GM12878 (cell line): ENCODE measurements at regions not wholly inside any gene's neighbourhood (a gene's known extent, or its start where the extent isn't known, plus 50 kb on each side); places are given as distances from the start of the nearest gene placed in this dataset.

ENCODE experiments used
- ATAC-seq: fragments of 200-7000 bp; cut with Tn5 transposase; 3 replicates; pipeline ENCODE4 v1.9.1; 2020; ENCODE audit warnings: mild to moderate bottlenecking, moderate library complexity
- BruUV-seq: library from RNA; stranded (reverse); fragments of 400-500 nt; replicated peaks from 2 replicates; lab custom pipeline; 2021; lab: Mats Ljungman, UMichigan
- CTCF ChIA-PET: fragments of 300-600 bp; sonication (Branson Sonifier 250); formaldehyde crosslinking; extraction: SDS; loops from one replicate; lab custom pipeline; 2021; ENCODE audit warnings: inconsistent platforms; lab: Yijun Ruan, JAX
- POLR2A ChIA-PET: fragments of 350-600 bp; formaldehyde crosslinking; extraction: SDS; loops from one replicate; lab custom pipeline; 2021; ENCODE audit warnings: inconsistent platforms; lab: Charles Lee
- RAD21 ChIA-PET: fragments of 300-600 bp; sonication (Branson Sonifier 250); formaldehyde crosslinking; loops from one replicate; lab custom pipeline; 2023; ENCODE audit warnings: antibody characterized with exemption; ENCODE audit not compliant: unreplicated experiment; lab: Charles Lee
- SMC1A ChIA-PET: fragments of 300-600 bp; sonication (Branson Sonifier 250); formaldehyde crosslinking; loops from one replicate; lab custom pipeline; 2023; ENCODE audit not compliant: unreplicated experiment, uncharacterized antibody; lab: Charles Lee
- DNase-seq: peaks from one replicate; pipeline ENCODE4 v3.0.0-alpha.2; 2011; ENCODE audit warnings: low read depth, low spot score
- FAIRE-seq: peaks from 3 replicates; lab custom pipeline; 2011; peaks lifted over from hg19 to GRCh38; lab: Jason Lieb, UNC
- H2AFZ ChIP-seq: 2 replicates; pipeline ENCODE4 v1.6.0; 2011; ENCODE audit warnings: low read depth, low read length, control low read depth; ENCODE audit not compliant: control insufficient read depth
- H3K27ac ChIP-seq: 2 replicates; pipeline ENCODE4 v1.5.1; 2011; ENCODE audit warnings: control low read depth; ENCODE audit not compliant: control insufficient read depth, insufficient read depth
- H3K27me3 ChIP-seq, 2 experiments: replicated peaks in 1 of 2; 2 replicates each; pipeline versions ENCODE4 v1.6.0 to v1.6.1; 2011; ENCODE audit warnings: low read length in 1 of 2; ENCODE audit not compliant: control insufficient read depth in 2 of 2, insufficient read depth in 2 of 2
- H3K36me3 ChIP-seq, 2 experiments: 2 replicates each; pipeline ENCODE4 v1.5.1; 2011; ENCODE audit warnings: low read length in 1 of 2; ENCODE audit not compliant: control insufficient read depth in 2 of 2, insufficient read depth in 2 of 2
- H3K4me1 ChIP-seq: 2 replicates; pipeline ENCODE4 v1.6.1; 2011; ENCODE audit warnings: mild to moderate bottlenecking, low read length, moderate library complexity, mixed read lengths; ENCODE audit not compliant: control insufficient read depth, insufficient read depth
- H3K4me2 ChIP-seq: 2 replicates; pipeline ENCODE4 v1.6.0; 2011; ENCODE audit warnings: control low read depth; ENCODE audit not compliant: control insufficient read depth, insufficient read depth
- H3K4me3 ChIP-seq: fragments of 200-600 bp; sonication (generic); 2 replicates; pipeline ENCODE4 v1.5.1; 2016
- H3K79me2 ChIP-seq: 2 replicates; pipeline ENCODE4 v1.6.0; 2011; ENCODE audit warnings: low read length; ENCODE audit not compliant: control insufficient read depth, insufficient read depth
- H3K9ac ChIP-seq: 2 replicates; pipeline ENCODE4 v1.8.0; 2011; ENCODE audit warnings: low read length, control low read depth, mixed read lengths; ENCODE audit not compliant: control insufficient read depth, insufficient read depth
- H3K9me3 ChIP-seq: replicated peaks from 3 replicates; pipeline ENCODE4 v1.5.1; 2011; ENCODE audit warnings: mild to moderate bottlenecking, low read length; ENCODE audit not compliant: control insufficient read depth, insufficient read depth
- H4K20me1 ChIP-seq: 2 replicates; pipeline ENCODE4 v1.6.0; 2011; ENCODE audit not compliant: control insufficient read depth, insufficient read depth
- CTCF ChIP-seq, 3 experiments: IDR thresholded peaks in 2 of 3; conservative IDR thresholded peaks in 1 of 3; 2 replicates each; pipeline ENCODE4 v1.5.1; 2011; ENCODE audit warnings: low read depth in 3 of 3, low read length in 3 of 3, mild to moderate bottlenecking in 3 of 3, control low read depth in 2 of 3, moderate library complexity in 2 of 3, inconsistent platforms in 1 of 3, mixed read lengths in 1 of 3; ENCODE audit not compliant: control insufficient read depth in 2 of 3, insufficient read depth in 1 of 3; ENCODE audit errors: extremely low read depth in 1 of 3
- E2F8 ChIP-seq: fragments of 450-650 bp; IDR thresholded peaks from 2 replicates; pipeline ENCODE4 v1.6.1; 2018; ENCODE audit warnings: mild to moderate bottlenecking, low read depth, moderate library complexity; ENCODE audit not compliant: partially characterized antibody
- HDAC6 ChIP-seq: fragments of 200-600 bp; sonication (generic); IDR thresholded peaks from one replicate; pipeline ENCODE4 v1.8.0; 2017; ENCODE audit warnings: antibody characterized with exemption; ENCODE audit not compliant: unreplicated experiment
- MAX ChIP-seq: IDR thresholded peaks from 2 replicates; pipeline ENCODE4 v1.6.1; 2012; ENCODE audit warnings: low read depth, low read length, improper control_type of control experiment
- NR2C2 ChIP-seq: IDR thresholded peaks from 2 replicates; pipeline ENCODE4 v1.6.1; 2011; ENCODE audit warnings: borderline replicate concordance, low read depth; ENCODE audit not compliant: control insufficient read depth, insufficient read length
- POLR2A ChIP-seq: IDR thresholded peaks from 2 replicates; pipeline ENCODE4 v1.6.1; 2011; ENCODE audit warnings: low read depth, mild to moderate bottlenecking, low read length
- RUNX3 ChIP-seq: IDR thresholded peaks from 2 replicates; pipeline ENCODE4 v1.6.1; 2012; ENCODE audit warnings: low read length, inconsistent platforms
- SKIL ChIP-seq: fragments of 450-650 bp; IDR thresholded peaks from 2 replicates; pipeline ENCODE4 v1.6.1; 2017; ENCODE audit warnings: mild to moderate bottlenecking, low read depth, inconsistent platforms; ENCODE audit not compliant: poor library complexity, severe bottlenecking
- SPI1 ChIP-seq: IDR thresholded peaks from 2 replicates; pipeline ENCODE4 v1.6.1; 2011; ENCODE audit warnings: low read depth, mild to moderate bottlenecking, low read length, moderate library complexity, borderline replicate concordance; ENCODE audit not compliant: insufficient read depth
- TARDBP ChIP-seq: IDR thresholded peaks from 2 replicates; pipeline ENCODE4 v1.6.1; 2016; ENCODE audit warnings: borderline replicate concordance
- TCF12 ChIP-seq: IDR thresholded peaks from 2 replicates; pipeline ENCODE4 v1.6.1; 2011; ENCODE audit warnings: low read depth, mild to moderate bottlenecking, low read length
- TCF3 ChIP-seq: IDR thresholded peaks from 2 replicates; pipeline ENCODE4 v1.6.1; 2012; ENCODE audit warnings: low read depth, mild to moderate bottlenecking, low read length, borderline replicate concordance; ENCODE audit not compliant: insufficient read depth
- ZBTB40 ChIP-seq: fragments of 450-650 bp; IDR thresholded peaks from 2 replicates; pipeline ENCODE4 v1.6.1; 2016; ENCODE audit warnings: mild to moderate bottlenecking, moderate library complexity, borderline replicate concordance
- WGBS: methylation state at CpG from one replicate; pipeline ENCODE4 v1.1.6; 2016; ENCODE audit warnings: low lambda C conversion rate; ENCODE audit not compliant: insufficient replicate concordance, insufficient coverage; ENCODE audit errors: missing lambda C conversion rate; 5-methylcytosine and 5-hydroxymethylcytosine counted together
- in situ Hi-C: fragments of 300-500 bp; cut with MboI; formaldehyde crosslinking; loops from 9 replicates; pipeline ENCODE4 v1.14.3; 2018; ENCODE audit warnings: mixed read lengths
- intact Hi-C: fragments of 100-400 bp; cut with micrococcal nuclease; formaldehyde crosslinking; loops from one replicate; pipeline ENCODE4 v1.14.2; 2022; ENCODE audit not compliant: unreplicated experiment

GRCh38 chr9:79325501-79325900 is 246.3 kb upstream of the TLE4 start:
- no peak overlapping the region for H3K27ac ChIP-seq
- no peaks in the 10 kb centered on the region for H3K9me3 ChIP-seq
- intact Hi-C loops: no loop called here
- DNase-seq: no peak
- no peaks in the 10 kb centered on the region for H3K27me3 ChIP-seq
- no peak overlapping the region for H3K4me2 ChIP-seq
- H3K4me1 ChIP-seq: no peaks in the 10 kb centered on the region
- H3K9ac ChIP-seq: no peak overlapping the region
- H3K36me3 ChIP-seq: no peaks in the 10 kb centered on the region
- in situ Hi-C loops: no loop called here
- SMC1A ChIA-PET: no interaction called here
- no peak overlapping the region for H3K4me3 ChIP-seq
- CTCF ChIA-PET: interaction anchor here (1.0 kb wide), 1 partner anchor 10 kb away, joined by 4 read pairs; no protein-coding TSS in a partner anchor
- no TSS peak for BruUV-seq
- WGBS: 7% methylated on average over 3 of the region's 3 CpGs
- no peak for FAIRE-seq
- RAD21 ChIA-PET: no interaction called here
- ATAC-seq: no peak
- no peaks in the 10 kb centered on the region for H4K20me1 ChIP-seq
- POLR2A ChIA-PET: no interaction called here
- H2AFZ ChIP-seq: no peak overlapping the region
- no peaks in the 10 kb centered on the region for H3K79me2 ChIP-seq
- no peak for TF ChIP-seq SPI1
- no peak for TF ChIP-seq HDAC6
- TF ChIP-seq ZBTB40: no peak
- no peak for TF ChIP-seq CTCF (IDR thresholded peaks at IDR 0.05 in 2 of 3, conservative IDR thresholded peaks at IDR 0.05 in 1 of 3; ENCODE audit: control insufficient read depth in 2 of 3, extremely low read depth in 1 of 3, insufficient read depth in 1 of 3, low read depth in 3 of 3, low read length in 3 of 3)
- no peak for TF ChIP-seq E2F8
- no peak for TF ChIP-seq TARDBP
- no peak for TF ChIP-seq SKIL
- TF ChIP-seq NR2C2: no peak
- no peak for TF ChIP-seq RUNX3
- no peak for TF ChIP-seq TCF12
- no peak for TF ChIP-seq POLR2A
- no peak for TF ChIP-seq TCF3
- TF ChIP-seq MAX: no peak
